HFFc6 (cell line): ENCODE measurements at regions not wholly inside any gene's neighbourhood (a gene's known extent, or its start where the extent isn't known, plus 50 kb on each side); places are given as distances from the start of the nearest gene placed in this dataset.
A peak's percentile ranks its signal among the peaks of the same experiment; 100 is the strongest.

Experiments used
- DNase-seq: peaks from one replicate; pipeline ENCODE4 v3.0.0-alpha.2; 2018
- H3K27ac Mint-ChIP-seq: 2 replicates; pipeline ENCODE4 v1.8.0; 2020; ENCODE audit warnings: mild to moderate bottlenecking, mixed read lengths
- H3K27me3 Mint-ChIP-seq: 2 replicates; pipeline ENCODE4 v1.8.0; 2021; ENCODE audit warnings: mild to moderate bottlenecking, moderate library complexity, mixed read lengths; ENCODE audit not compliant: insufficient read depth
- H3K36me3 Mint-ChIP-seq: 2 replicates; pipeline ENCODE4 v1.8.0; 2021; ENCODE audit warnings: low read depth, mixed read lengths
- H3K4me1 Mint-ChIP-seq: 2 replicates; pipeline ENCODE4 v1.8.0; 2020; ENCODE audit warnings: low read depth, mixed read lengths
- H3K4me3 Mint-ChIP-seq: 2 replicates; pipeline ENCODE4 v1.8.0; 2020; ENCODE audit warnings: mild to moderate bottlenecking, moderate library complexity, mixed read lengths
- H3K9me3 Mint-ChIP-seq: 2 replicates; pipeline ENCODE4 v1.8.0; 2020; ENCODE audit warnings: mild to moderate bottlenecking, mixed read lengths
- CTCF ChIP-seq: fragments of 200-600 bp; sonication (generic); IDR thresholded peaks from 2 replicates; pipeline ENCODE4 v1.5.0; 2021; ENCODE audit warnings: antibody characterized with exemption, mild to moderate bottlenecking

- Mint-ChIP-seq H3K27ac (no peak overlapping the region), H3K36me3 (peaks cover 5% of the 10 kb centered on the region; the same call in 1 of the 2 replicates), H3K27me3 (peaks cover 13% of the 10 kb centered on the region), H3K4me3 (no peak overlapping the region), H3K4me1 (peaks cover 65% of the 10 kb centered on the region), H3K9me3 (no peaks in the 10 kb centered on the region)
- DNase-seq = no peak
- no peak for TF ChIP-seq CTCF
Measured at GRCh38 chr2:71938659-71939587, 208.7 kb downstream of the CYP26B1 start.

GRCh38 chr2:71938108-71938507 lies 209.6 kb downstream of the CYP26B1 start:
- peaks cover 65% of the 10 kb centered on the region for H3K4me1 Mint-ChIP-seq
- no peak for DNase-seq
- H3K27ac Mint-ChIP-seq = no peak overlapping the region
- TF ChIP-seq CTCF = no peak
- H3K4me3 Mint-ChIP-seq = no peak overlapping the region
- H3K9me3 Mint-ChIP-seq = no peaks in the 10 kb centered on the region
- peaks cover 17% of the 10 kb centered on the region for H3K27me3 Mint-ChIP-seq
- H3K36me3 Mint-ChIP-seq = peaks cover 5% of the 10 kb centered on the region; the same call in 1 of the 2 replicates

- no peaks in the 10 kb centered on the region for H3K9me3 Mint-ChIP-seq
- peaks cover 5% of the 10 kb centered on the region; the same call in 1 of the 2 replicates for H3K36me3 Mint-ChIP-seq
- no peak overlapping the region for H3K4me3 Mint-ChIP-seq
- no peak overlapping the region for H3K27ac Mint-ChIP-seq
- no peak for TF ChIP-seq CTCF
- peaks cover 60% of the 10 kb centered on the region for H3K4me1 Mint-ChIP-seq
- H3K27me3 Mint-ChIP-seq = peaks cover 17% of the 10 kb centered on the region
- no peak for DNase-seq
Measured at GRCh38 chr2:71937396-71937795, 210.3 kb downstream of the CYP26B1 start.

GRCh38 chr2:71936076-71937030 lies 211.3 kb downstream of the CYP26B1 start:
- no peak for TF ChIP-seq CTCF
- Mint-ChIP-seq H3K4me3 (no peak overlapping the region), H3K9me3 (no peaks in the 10 kb centered on the region), H3K36me3 (peaks cover 5% of the 10 kb centered on the region; the same call in 1 of the 2 replicates), H3K27me3 (peaks cover 10% of the 10 kb centered on the region), H3K4me1 (peaks cover 59% of the 10 kb centered on the region), H3K27ac (no peak overlapping the region; the same call in 1 of the 2 replicates)
- DNase-seq = no peak

- peaks cover 5% of the 10 kb centered on the region; the same call in 1 of the 2 replicates for H3K36me3 Mint-ChIP-seq
- peak; percentile 75 for DNase-seq
- TF ChIP-seq CTCF = no peak
- peaks cover 9% of the 10 kb centered on the region for H3K27me3 Mint-ChIP-seq
- peak overlapping the region; percentile 47 for H3K4me3 Mint-ChIP-seq
- peaks cover 51% of the 10 kb centered on the region for H3K4me1 Mint-ChIP-seq
- H3K9me3 Mint-ChIP-seq = no peaks in the 10 kb centered on the region
- H3K27ac Mint-ChIP-seq = peak overlapping the region; percentile 90
Measured at GRCh38 chr2:71935262-71935848, 212.3 kb downstream of the CYP26B1 start.
